HG03064 (cell line): ENCODE measurements at regions not wholly inside any gene's neighbourhood (a gene's known extent, or its start where the extent isn't known, plus 50 kb on each side); places are given as distances from the start of the nearest gene placed in this dataset.
"Not testable (repeated sequence)": the region's sequence is repeated elsewhere in the genome, so short reads cannot be mapped to it uniquely, and the experiment has no call there.

Source experiments
- ATAC-seq: cut with Tn5 transposase; IDR thresholded peaks from one replicate; pipeline ENCODE4 v1.9.1; 2021; ENCODE audit warnings: low read depth; ENCODE audit not compliant: unreplicated experiment

GRCh38 chr4:119437515-119437914 lies 115.6 kb upstream of the FABP2 start:
- ATAC-seq, result not testable (repeated sequence)

GRCh38 chr4:119408561-119409224 lies 86.8 kb upstream of the FABP2 start:
- ATAC-seq, result not testable (repeated sequence)

GRCh38 chr4:119406721-119407460 lies 85.0 kb upstream of the FABP2 start:
- ATAC-seq, result not testable (repeated sequence)

- not testable (repeated sequence) for ATAC-seq
Measured at GRCh38 chr4:119406041-119406440, 84.1 kb upstream of the FABP2 start.

GRCh38 chr4:119402322-119403308 lies 80.7 kb upstream of the FABP2 start:
- ATAC-seq, result peak; percentile 91

- ATAC-seq, result not testable (repeated sequence)
Measured at GRCh38 chr4:119395701-119396100, 73.8 kb upstream of the FABP2 start.

GRCh38 chr4:119394826-119395225 lies 72.9 kb upstream of the FABP2 start:
- ATAC-seq, result no peak

- ATAC-seq, result not testable (repeated sequence)
Measured at GRCh38 chr4:119388791-119389190, 66.9 kb upstream of the FABP2 start.

- not testable (repeated sequence) for ATAC-seq
Measured at GRCh38 chr4:119374616-119375015, 52.7 kb upstream of the FABP2 start.

- not testable (repeated sequence) for ATAC-seq
Measured at GRCh38 chr4:119372316-119373062, 50.6 kb upstream of the FABP2 start.
